SKM-1 (cell line): ENCODE measurements at regions not wholly inside any gene's neighbourhood (a gene's known extent, or its start where the extent isn't known, plus 50 kb on each side); places are given as distances from the start of the nearest gene placed in this dataset.

Experiments used
- DNase-seq: peaks from one replicate; lab custom pipeline; 2025; ENCODE audit not compliant: unreplicated experiment; lab: John Stamatoyannopoulos, UW

- no peak for DNase-seq
Measured at GRCh38 chr1:199033661-199034060, 394.8 kb downstream of the PTPRC start.

DNA sequence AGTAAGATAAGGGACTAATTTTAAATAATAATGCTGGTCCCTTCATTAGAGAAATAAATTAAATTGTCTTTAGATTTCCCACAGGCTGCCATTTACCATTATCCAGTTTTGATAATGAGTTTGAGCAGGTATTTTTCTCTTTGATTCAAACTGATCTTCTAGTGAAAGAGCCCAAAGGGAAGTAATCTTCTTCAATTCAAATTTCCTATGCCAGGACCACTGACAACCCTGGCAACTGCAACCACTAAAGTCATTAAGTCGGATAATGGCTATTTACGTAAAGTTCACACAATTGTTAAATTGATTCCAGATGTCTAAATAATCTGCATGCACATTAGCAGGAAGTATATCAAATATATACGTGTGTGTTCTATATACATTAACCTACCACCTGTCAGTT, 399.3 kb downstream of the PTPRC start:
- no peak for DNase-seq

DNA sequence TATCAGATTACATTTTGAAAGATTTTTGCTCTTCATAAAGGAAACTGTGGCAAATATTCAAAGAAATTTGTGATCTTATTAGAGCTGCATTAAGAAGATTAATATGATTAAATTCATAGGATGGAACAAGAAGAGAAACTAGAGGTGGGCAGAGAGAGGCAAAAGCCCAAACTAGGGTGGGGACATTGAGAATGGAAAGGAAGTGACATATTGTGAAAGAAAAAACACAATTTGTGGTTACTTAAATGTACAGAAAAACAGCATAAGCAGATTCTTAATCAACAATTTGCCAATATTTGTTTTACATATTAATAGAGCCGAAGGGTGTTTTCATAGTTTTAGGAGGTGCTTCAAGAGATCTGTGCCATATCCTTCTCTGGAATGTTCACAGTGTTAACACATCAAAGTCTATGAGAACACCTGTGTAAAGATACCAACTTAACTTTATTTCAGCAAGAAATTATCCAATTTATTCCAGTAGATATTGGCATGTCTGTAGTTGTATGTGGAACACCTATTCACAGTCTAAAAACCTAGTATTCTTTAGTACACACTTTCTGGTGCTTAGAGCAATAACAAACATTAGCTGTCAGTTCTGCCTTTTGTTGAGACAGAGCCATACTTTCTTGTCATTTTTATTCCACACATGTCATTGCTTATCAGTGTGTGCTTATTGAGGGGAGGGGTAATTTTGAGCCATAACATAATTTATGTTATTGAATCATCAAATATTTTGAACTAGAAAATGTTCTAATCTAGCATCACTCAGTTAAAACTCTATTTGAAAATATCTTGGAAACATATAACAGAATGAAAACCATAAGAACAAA, 401.5 kb downstream of the PTPRC start:
- DNase-seq, result no peak

- peak; percentile 99 for DNase-seq
Measured at GRCh38 chr1:199041173-199041914, 402.5 kb downstream of the PTPRC start.

GRCh38 chr1:199042193-199042592, 403.4 kb downstream of the PTPRC start:
- DNase-seq, result no peak

GRCh38 chr1:199044191-199044590, 405.4 kb downstream of the PTPRC start:
- DNase-seq, result no peak

- DNase-seq, result no peak
Measured at GRCh38 chr1:199046618-199047017, 407.8 kb downstream of the PTPRC start.

DNA sequence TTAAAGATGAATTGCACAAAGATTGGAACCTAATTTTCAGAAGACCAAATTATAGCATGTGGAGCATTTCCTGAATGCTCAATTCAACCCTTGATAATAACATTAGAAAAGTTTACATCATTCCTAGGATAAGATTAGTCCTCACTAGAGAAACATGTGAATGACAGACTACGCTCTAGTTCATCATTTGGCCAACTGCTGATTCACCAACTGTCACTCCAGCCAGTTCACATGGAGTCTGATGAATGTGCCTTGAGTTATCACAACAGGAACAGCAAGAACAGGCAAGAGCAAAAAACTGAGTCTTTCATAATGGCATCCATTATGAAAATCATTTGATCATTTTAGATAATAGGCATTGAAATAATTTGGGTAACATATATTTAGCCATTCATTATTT, 415.9 kb downstream of the PTPRC start:
- no peak for DNase-seq

DNA sequence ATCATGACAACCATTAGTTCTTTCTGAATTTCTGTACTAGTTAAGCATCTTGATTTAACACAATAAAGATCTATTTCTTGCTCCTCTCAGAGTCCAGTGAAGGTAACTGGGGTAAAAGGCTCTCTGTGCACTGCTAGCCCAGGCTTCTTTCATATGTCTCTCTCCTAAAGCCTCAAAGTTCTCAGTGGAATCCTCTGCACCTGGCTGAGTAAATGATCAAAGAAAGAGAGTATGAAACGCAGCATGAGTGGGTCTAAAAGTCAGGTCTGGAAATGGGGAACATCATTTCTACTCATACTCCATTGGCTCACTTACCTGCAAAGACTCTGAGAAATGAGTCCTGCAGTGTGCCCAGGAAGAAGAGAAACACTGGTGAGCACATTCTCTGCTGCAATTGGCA, 418.5 kb downstream of the PTPRC start:
- no peak for DNase-seq

DNA sequence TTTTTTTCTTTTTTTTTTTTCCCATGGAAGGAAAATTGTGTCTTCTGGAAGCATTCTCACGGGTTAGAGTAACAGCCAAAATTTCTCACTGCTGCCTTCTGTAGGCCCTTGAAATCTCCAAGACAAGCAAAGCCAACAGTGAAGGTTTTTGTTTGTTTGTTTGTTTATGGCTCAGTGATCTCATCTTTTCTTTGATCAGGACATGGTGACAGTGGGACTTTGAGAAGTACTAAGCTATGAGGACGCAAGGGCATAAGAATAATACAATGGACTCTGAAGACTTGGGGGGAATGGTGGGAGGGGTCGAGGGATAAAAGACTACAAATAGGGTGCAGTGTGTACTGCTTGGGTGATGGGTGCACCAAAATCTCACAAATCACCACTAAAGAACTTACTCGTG, 419.4 kb downstream of the PTPRC start:
- DNase-seq, result no peak

GRCh38 chr1:199064971-199065370, 426.1 kb downstream of the PTPRC start:
- DNase-seq, result no peak

DNA sequence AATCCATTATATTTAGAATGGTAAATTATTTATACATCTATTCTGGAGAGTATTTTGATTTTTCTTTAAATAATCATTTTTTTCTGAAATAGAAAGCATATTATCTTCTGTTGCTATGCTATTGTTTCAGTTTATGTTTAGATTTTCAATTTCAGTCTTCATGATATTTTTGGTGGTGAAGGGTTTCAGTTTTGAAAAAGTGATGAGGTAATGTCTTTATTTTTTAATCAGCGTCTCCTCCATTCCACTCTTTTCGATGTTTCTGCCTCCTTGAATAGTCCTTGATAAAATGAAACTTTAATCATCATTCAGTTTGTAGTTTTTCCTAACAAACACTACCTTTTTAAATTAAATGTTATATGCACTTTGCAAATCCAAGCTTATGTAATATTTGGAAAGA, 428.6 kb downstream of the PTPRC start:
- no peak for DNase-seq

- DNase-seq, result no peak
Measured at GRCh38 chr1:199071080-199071479, 432.2 kb downstream of the PTPRC start.

- DNase-seq, result no peak
Measured at GRCh38 chr1:199073166-199073565, 434.3 kb downstream of the PTPRC start.

DNA sequence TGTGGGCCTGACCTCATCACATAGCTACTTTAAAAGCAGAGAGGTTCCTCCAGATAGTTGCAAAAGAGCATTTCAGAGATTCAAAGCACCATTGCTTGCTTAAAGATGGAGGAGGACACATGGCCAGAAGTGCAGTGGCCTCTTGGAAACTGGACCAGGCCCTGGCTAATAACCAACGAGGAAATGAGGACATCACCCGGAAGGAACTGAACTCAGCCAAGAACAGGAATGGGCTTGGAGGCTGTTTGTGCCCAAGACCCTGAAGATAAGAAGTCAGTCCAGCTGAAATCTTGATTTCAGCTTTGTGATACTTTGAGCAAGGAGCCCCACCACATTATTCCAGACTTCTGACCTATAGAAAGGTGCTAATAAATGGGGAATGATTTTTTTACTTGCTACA, 437.0 kb downstream of the PTPRC start:
- no peak for DNase-seq

DNA sequence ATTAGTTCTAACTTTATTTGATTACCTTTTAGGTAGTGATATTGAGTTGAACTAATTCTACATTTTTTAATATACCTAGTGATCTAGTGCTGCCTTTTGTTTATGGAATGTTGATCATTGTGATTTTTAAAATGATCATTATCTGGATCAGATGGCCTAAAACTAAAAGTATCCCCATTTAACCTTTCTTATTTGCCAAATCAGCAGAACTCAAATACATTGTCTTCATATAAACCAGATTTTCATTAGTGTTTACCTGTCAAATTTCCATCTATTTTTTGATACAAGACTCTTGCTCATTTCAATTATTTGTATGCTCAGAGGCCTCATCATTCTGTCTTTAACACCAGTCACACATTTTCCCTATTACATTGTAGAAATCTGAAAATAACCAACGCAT, 441.2 kb downstream of the PTPRC start:
- DNase-seq, result no peak

- no peak for DNase-seq
Measured at GRCh38 chr1:199081739-199082138, 442.9 kb downstream of the PTPRC start.

DNA sequence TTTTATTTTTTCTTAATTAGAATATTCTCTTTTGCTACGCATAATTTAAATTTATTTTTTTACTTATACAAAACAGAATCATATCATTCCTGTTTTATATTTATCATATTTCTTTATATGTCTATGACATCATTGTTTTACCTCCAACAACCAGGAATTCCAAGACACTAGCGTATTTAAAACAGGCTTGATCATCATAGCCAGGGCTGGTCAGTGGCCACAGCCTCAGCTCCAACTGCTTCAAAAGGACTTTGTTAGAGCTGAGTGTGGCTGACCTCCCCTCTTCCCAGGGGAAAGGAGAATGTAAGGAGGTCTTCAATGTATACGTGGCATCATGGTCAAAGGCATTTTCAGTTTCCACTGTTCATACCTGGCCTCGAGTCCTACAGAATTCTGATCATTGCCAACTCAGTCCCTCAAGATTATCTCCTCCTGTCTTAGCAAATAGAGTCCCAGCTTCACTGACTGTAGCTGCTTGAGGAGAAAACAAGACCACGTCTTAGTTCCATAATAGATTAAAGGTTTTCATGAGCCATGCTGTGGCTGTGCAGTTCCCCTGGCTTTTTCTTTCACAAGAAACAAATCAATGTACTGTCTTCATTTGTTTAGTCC, 444.0 kb downstream of the PTPRC start:
- no peak for DNase-seq

DNA sequence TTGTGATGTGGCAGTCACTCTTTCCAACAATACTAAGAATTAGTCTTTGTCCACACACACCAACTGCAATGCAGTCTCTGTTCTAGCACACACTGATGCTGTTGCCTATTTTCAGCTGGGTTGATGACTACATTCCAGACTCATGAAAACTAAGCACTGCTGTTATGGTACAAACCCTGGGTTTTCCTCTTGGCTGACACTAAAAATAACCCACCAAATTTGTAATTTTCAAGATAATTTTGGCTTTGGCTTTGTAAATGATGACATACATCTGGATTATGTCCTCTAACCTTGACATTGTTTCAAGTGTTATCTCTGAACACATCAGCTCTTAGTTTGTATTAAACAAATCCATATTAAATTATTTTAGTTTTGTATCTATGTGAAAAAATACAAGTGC, 444.8 kb downstream of the PTPRC start:
- no peak for DNase-seq

DNA sequence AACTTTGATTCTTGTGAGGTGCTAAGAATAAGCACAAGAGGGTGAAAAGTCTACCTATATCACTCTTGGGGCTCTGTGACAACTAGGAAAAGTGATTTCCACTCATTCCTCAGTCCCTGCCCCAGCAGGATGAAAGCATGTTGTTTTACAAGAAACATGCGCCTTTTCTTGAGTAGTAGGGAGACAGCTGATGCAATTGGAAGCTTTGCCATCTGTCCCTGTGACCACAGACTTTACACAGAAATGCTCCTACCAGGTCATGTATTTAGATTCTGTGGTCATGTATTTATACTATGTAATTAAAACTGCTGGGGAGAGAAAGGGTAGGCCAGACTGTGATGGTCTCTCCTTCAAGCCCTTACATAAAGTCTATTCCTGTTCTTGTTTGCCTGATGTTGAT, 445.5 kb downstream of the PTPRC start:
- no peak for DNase-seq

- DNase-seq, result no peak
Measured at GRCh38 chr1:199085903-199086302, 447.1 kb downstream of the PTPRC start.

GRCh38 chr1:199087144-199087543, 448.3 kb downstream of the PTPRC start:
- no peak for DNase-seq
